ENCODE measurements at regions not wholly inside any gene's neighbourhood (a gene's known extent, or its start where the extent isn't known, plus 50 kb on each side); places are given as distances from the start of the nearest gene placed in this dataset.
A peak's percentile ranks its signal among the peaks of the same experiment; 100 is the strongest.

DNA sequence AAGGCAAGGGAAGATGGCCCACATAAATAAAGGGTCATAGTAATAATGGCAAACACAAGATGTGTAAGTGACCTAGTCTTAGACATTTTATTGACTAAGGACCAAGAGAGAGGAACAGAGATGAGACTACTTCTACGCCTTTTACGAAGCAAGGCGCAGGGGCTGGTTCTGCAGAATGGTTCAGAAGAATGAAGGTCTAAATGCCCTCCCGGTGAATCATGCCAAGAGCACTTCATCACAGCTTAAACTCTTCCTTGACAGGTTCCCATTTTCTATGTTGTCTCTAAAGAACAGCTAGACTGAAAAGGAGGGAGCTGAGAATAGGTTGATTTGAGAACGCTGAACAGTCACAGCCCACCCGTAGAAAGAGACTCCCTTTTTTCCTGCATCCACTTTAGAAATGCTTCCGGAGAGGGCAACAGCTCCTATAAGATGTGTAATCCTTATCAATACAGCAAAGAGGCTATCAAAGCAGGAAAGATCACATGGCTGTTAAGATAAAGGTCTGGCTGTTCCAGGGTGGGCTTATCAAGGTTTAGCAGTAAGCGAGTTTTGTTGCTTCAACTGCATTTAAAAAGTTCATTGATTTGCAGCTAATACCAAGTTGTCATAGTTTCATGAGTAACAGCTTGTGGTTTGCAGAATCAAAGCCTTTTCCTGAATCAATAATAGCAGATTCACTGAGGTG lies 93.4 kb upstream of the AUTS2 start:
- Histone ChIP-seq H3K27ac (ENCODE audit: low read depth, low read length) (no peak overlapping the region), H3K4me1 (ENCODE audit: control insufficient read depth, insufficient read depth, low read length) (no peaks in the 10 kb centered on the region), H3K36me3 (ENCODE audit: control insufficient read depth, insufficient read depth, low read length) (no peaks in the 10 kb centered on the region), H3K9me3 (ENCODE audit: control insufficient read depth, insufficient read depth, low read length) (no peaks in the 10 kb centered on the region), H3K4me3 (ENCODE audit: low read depth, low read length) (no peak overlapping the region), H3K27me3 (ENCODE audit: control insufficient read depth, insufficient read depth, low read length) (peaks cover 3% of the 10 kb centered on the region)
- WGBS (ENCODE audit: insufficient coverage) = 40% methylated on average over 1 of the region's 8 CpGs
- peak in 1 of 6 donors; percentile 35 for DNase-seq (ENCODE audit: low read depth in 4 of 6, low spot score in 6 of 6)

DNA sequence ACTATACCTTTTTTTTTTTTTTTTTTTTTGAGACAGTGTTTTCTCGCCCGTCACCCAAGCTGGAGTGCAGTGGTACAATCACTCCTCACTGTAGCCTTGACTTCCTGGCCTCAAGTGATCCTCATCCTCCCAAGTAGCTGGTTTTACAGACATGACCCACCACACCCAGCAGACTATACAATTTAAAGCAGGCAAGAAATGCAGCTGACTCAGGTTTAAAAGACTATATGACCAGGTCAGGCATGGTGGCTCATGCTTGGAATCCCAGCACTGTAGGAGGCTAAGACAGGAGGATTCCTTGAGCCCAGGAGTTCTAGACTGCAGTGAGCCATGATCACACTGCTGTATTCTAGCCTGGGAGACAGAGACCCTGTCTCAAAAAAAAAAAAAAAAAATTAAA lies 89.5 kb upstream of the AUTS2 start:
- Histone ChIP-seq H3K27ac (ENCODE audit: low read depth, low read length) (no peak overlapping the region), H3K9me3 (ENCODE audit: control insufficient read depth, insufficient read depth, low read length) (no peaks in the 10 kb centered on the region), H3K4me1 (ENCODE audit: control insufficient read depth, insufficient read depth, low read length) (no peaks in the 10 kb centered on the region), H3K36me3 (ENCODE audit: control insufficient read depth, insufficient read depth, low read length) (no peaks in the 10 kb centered on the region), H3K4me3 (ENCODE audit: low read depth, low read length) (no peak overlapping the region), H3K27me3 (ENCODE audit: control insufficient read depth, insufficient read depth, low read length) (no peaks in the 10 kb centered on the region)
- WGBS (ENCODE audit: insufficient coverage) = 100% methylated on average over 1 of the region's 2 CpGs
- DNase-seq (ENCODE audit: low read depth in 4 of 6, low spot score in 6 of 6) = no peak

DNA sequence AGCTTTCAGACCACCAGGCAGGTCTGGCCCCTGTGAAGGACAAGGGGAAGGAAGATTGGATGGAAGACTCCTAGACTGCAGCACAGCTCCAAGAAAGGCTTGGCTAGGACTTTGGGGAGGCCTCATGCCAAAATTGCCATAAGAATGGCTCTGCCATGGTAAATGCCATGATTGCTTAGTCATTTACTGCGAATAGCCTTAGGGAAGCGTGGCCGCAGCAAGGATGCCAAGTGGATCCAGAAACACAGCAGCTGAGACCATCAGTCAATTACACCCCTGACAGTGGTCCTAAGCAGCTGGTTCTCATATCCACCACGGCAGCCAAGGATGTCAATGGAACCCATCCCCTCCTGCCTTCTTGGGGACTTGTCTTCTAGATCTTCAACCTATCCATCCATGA lies 88.2 kb upstream of the AUTS2 start:
- no peaks in the 10 kb centered on the region for H3K27me3 ChIP-seq (ENCODE audit: control insufficient read depth, insufficient read depth, low read length)
- H3K4me3 ChIP-seq (ENCODE audit: low read depth, low read length) = no peak overlapping the region
- no peaks in the 10 kb centered on the region for H3K36me3 ChIP-seq (ENCODE audit: control insufficient read depth, insufficient read depth, low read length)
- H3K4me1 ChIP-seq (ENCODE audit: control insufficient read depth, insufficient read depth, low read length) = no peaks in the 10 kb centered on the region
- 88% methylated on average over 4 of the region's 4 CpGs for WGBS (ENCODE audit: insufficient coverage)
- no peaks in the 10 kb centered on the region for H3K9me3 ChIP-seq (ENCODE audit: control insufficient read depth, insufficient read depth, low read length)
- DNase-seq (ENCODE audit: low read depth in 4 of 6, low spot score in 6 of 6) = no peak
- H3K27ac ChIP-seq (ENCODE audit: low read depth, low read length) = no peak overlapping the region

DNA sequence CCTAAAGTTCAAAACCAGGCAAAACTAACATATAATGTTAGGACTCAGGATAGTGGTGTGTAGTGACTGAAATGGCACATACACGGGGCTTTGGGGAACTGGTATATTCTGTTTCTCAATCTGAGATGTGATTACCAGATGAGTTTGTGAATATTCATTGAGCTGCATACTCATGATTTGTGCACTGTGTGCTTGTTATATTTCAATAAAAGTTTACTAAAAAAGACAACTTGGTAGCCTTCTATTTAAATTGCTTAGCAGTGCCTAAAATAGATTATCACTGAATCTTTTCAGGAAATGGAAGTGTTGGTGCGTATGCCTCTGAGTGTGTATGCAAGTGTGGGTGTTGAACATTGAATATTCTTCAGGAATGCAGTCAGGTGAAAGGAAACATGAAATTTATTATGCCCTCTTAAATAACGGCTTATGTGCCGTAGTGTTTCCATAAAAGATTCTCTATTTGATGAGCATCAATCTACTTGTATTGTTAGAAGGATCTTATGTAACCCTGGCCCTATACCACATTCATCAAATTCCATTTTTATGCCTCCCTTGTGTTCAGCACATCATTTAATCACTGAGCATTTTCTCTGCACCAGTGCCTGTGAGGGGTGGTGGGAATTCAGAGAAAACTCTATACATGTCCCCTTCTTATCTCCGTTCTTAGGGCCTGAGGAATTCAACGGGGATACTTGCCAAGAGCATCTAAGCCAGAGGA lies 82.6 kb upstream of the AUTS2 start:
- Histone ChIP-seq H3K4me1 (ENCODE audit: control insufficient read depth, insufficient read depth, low read length) (peaks cover 4% of the 10 kb centered on the region), H3K36me3 (ENCODE audit: control insufficient read depth, insufficient read depth, low read length) (no peaks in the 10 kb centered on the region), H3K27ac (ENCODE audit: low read depth, low read length) (no peak overlapping the region), H3K4me3 (ENCODE audit: low read depth, low read length) (no peak overlapping the region), H3K9me3 (ENCODE audit: control insufficient read depth, insufficient read depth, low read length) (no peaks in the 10 kb centered on the region), H3K27me3 (ENCODE audit: control insufficient read depth, insufficient read depth, low read length) (no peaks in the 10 kb centered on the region)
- 20% methylated on average over 1 of the region's 6 CpGs for WGBS (ENCODE audit: insufficient coverage)
- peak in 1 of 6 donors; percentile 24 for DNase-seq (ENCODE audit: low read depth in 4 of 6, low spot score in 6 of 6)

DNA sequence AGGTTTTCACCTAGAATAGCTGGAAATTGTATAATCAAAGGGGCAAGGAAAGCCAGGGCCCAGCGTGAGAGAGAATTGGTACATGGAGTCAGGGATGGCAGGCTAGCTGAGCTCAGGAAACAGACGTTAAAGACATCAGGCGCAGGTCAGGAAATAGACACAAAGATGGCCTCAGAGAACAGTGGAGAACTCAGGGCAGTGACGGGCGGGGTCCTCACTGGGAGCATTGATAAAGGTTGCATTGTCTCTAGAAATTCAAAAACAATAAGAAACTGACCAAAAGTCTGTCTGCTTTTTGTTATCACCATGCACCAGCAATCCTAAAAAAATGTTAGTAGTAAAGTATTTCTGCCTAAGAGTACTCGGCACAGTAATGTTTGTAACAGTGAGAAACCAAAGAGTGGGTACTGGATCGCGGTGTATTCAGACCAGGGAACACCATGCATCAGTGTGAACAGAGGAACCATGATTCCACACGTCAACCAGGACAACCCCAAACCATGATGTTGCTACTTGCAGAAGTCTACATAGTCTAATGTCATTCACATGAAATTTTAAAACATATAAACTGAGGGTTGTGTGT lies 81.9 kb upstream of the AUTS2 start:
- Histone ChIP-seq H3K36me3 (ENCODE audit: control insufficient read depth, insufficient read depth, low read length) (no peaks in the 10 kb centered on the region), H3K27ac (ENCODE audit: low read depth, low read length) (no peak overlapping the region), H3K4me3 (ENCODE audit: low read depth, low read length) (no peak overlapping the region), H3K9me3 (ENCODE audit: control insufficient read depth, insufficient read depth, low read length) (no peaks in the 10 kb centered on the region), H3K4me1 (ENCODE audit: control insufficient read depth, insufficient read depth, low read length) (peaks cover 4% of the 10 kb centered on the region), H3K27me3 (ENCODE audit: control insufficient read depth, insufficient read depth, low read length) (no peaks in the 10 kb centered on the region)
- 80% methylated on average over 8 of the region's 9 CpGs for WGBS (ENCODE audit: insufficient coverage)
- DNase-seq (ENCODE audit: low read depth in 4 of 6, low spot score in 6 of 6) = no peak

DNA sequence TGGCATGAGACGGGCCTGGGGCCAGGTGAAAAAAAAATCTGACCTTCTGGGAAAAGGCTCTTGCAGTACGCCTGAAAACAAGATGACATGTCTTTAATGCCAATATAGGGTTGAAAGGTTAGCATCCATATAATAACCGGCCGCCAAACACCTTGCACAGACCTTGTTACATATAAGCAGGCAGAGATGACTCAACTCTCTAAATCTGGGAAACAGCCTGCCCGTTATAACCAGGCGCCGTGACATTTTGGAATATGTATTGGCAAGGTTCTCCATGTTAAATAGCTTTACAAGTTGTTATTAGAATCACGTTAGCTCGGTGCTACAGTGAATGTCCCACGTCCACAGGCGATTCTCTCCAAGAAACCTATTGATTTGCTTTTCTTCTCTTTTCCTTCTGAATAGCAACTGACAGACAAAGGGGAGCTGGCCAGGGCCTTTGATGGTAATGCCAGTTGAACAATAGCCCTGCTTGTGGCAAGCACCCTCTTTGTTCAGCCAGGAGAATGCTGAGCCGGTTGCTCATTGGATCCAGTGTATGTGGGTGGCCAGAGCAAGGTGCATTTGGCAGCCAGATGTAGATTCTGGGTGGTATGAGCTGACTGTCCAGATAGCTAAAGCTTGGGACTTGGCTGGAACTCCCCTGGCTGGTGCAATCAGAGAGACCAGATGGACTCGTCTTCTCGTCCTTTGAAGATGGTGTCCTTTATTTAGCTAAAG lies 80.1 kb upstream of the AUTS2 start:
- Histone ChIP-seq H3K27ac (ENCODE audit: low read depth, low read length) (no peak overlapping the region), H3K9me3 (ENCODE audit: control insufficient read depth, insufficient read depth, low read length) (no peaks in the 10 kb centered on the region), H3K4me3 (ENCODE audit: low read depth, low read length) (no peak overlapping the region), H3K27me3 (ENCODE audit: control insufficient read depth, insufficient read depth, low read length) (no peaks in the 10 kb centered on the region), H3K36me3 (ENCODE audit: control insufficient read depth, insufficient read depth, low read length) (no peaks in the 10 kb centered on the region), H3K4me1 (ENCODE audit: control insufficient read depth, insufficient read depth, low read length) (peaks cover 4% of the 10 kb centered on the region)
- 36% methylated on average over 9 of the region's 14 CpGs for WGBS (ENCODE audit: insufficient coverage)
- peak in 3 of 6 donors; percentile 23 to 74 (median 65) for DNase-seq (ENCODE audit: low read depth in 4 of 6, low spot score in 6 of 6)

DNA sequence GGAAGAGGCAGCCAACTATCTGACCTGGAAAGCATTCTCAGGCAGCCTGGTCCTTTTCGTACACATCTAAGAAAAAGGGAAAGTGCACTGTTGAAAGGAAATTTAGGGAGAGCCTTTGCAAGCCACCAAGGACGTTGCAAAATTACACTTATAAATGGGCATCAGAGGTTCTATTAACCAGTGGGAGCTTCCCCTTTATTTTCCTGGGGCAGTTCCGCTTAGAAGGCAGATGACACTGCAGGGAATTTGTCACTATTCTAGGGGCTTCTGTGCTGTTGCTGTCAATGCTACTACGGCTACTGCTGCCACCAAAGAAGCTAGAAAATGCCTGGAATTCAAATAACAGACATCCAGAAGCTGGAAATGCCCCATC lies 79.6 kb upstream of the AUTS2 start:
- H3K9me3 ChIP-seq (ENCODE audit: control insufficient read depth, insufficient read depth, low read length) = no peaks in the 10 kb centered on the region
- peak in 2 of 6 donors; percentile 6 to 68 for DNase-seq (ENCODE audit: low read depth in 4 of 6, low spot score in 6 of 6)
- peaks cover 4% of the 10 kb centered on the region for H3K4me1 ChIP-seq (ENCODE audit: control insufficient read depth, insufficient read depth, low read length)
- no peaks in the 10 kb centered on the region for H3K36me3 ChIP-seq (ENCODE audit: control insufficient read depth, insufficient read depth, low read length)
- no peaks in the 10 kb centered on the region for H3K27me3 ChIP-seq (ENCODE audit: control insufficient read depth, insufficient read depth, low read length)
- no peak overlapping the region for H3K27ac ChIP-seq (ENCODE audit: low read depth, low read length)
- WGBS (ENCODE audit: insufficient coverage) = 13% methylated on average over 2 of the region's 4 CpGs
- H3K4me3 ChIP-seq (ENCODE audit: low read depth, low read length) = no peak overlapping the region

DNA sequence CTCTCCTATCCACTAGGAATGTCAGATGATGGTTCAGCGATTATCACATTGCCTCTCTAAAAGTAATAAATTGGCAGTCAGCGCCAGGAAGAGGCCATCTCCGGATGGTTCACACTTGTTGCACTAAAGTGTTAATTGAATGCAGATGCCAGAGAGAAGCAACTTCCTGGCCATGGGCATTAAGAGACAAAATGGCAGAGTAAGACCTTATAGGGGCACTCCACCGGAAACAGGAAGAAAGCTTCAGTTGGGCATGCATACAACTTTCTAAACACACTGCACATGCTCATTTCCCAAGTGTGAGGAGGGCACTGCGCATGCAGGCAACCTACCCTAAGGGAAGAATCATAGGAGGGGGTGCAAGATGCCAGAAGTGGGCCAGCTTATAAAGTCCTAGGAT lies 71.7 kb upstream of the AUTS2 start:
- Histone ChIP-seq H3K9me3 (ENCODE audit: control insufficient read depth, insufficient read depth, low read length) (no peaks in the 10 kb centered on the region), H3K4me1 (ENCODE audit: control insufficient read depth, insufficient read depth, low read length) (no peaks in the 10 kb centered on the region), H3K27me3 (ENCODE audit: control insufficient read depth, insufficient read depth, low read length) (no peaks in the 10 kb centered on the region), H3K27ac (ENCODE audit: low read depth, low read length) (no peak overlapping the region), H3K4me3 (ENCODE audit: low read depth, low read length) (no peak overlapping the region), H3K36me3 (ENCODE audit: control insufficient read depth, insufficient read depth, low read length) (no peaks in the 10 kb centered on the region)
- WGBS (ENCODE audit: insufficient coverage) = 70% methylated on average over 2 of the region's 5 CpGs
- no peak for DNase-seq (ENCODE audit: low read depth in 4 of 6, low spot score in 6 of 6)

DNA sequence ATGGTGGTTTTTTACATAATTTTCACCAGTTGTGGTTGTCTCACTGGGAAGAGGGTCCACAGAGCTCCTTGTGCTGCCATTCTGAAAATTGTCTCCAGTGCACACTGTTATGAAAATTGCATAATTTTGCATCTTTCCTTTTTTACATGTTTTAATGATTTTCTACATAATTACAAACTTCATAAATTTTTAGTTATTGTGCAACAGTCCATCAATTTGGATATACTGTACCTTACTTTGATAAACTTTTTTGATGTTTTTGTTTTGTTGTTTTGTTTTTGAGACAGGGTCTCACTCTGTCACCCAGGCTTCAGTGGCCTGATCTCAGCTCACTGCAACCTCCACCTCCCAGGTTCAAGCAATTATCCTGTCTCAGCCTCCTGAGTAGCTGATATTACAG lies 70.6 kb upstream of the AUTS2 start:
- no peak overlapping the region for H3K4me3 ChIP-seq (ENCODE audit: low read depth, low read length)
- H3K4me1 ChIP-seq (ENCODE audit: control insufficient read depth, insufficient read depth, low read length) = no peaks in the 10 kb centered on the region
- no peak overlapping the region for H3K27ac ChIP-seq (ENCODE audit: low read depth, low read length)
- H3K9me3 ChIP-seq (ENCODE audit: control insufficient read depth, insufficient read depth, low read length) = no peaks in the 10 kb centered on the region
- no peaks in the 10 kb centered on the region for H3K27me3 ChIP-seq (ENCODE audit: control insufficient read depth, insufficient read depth, low read length)
- no peak for DNase-seq (ENCODE audit: low read depth in 4 of 6, low spot score in 6 of 6)
- H3K36me3 ChIP-seq (ENCODE audit: control insufficient read depth, insufficient read depth, low read length) = no peaks in the 10 kb centered on the region

Data from spinal cord (tissue), 9 donors.